Suppressor macrophage treated with lipopolysaccharide for 4 hours (primary cell): ENCODE measurements at regions not wholly inside any gene's neighbourhood (a gene's known extent, or its start where the extent isn't known, plus 50 kb on each side); places are given as distances from the start of the nearest gene placed in this dataset.

Experiments
- DNase-seq: peaks from one replicate; pipeline ENCODE4 v3.0.0-alpha.2; 2020

DNA sequence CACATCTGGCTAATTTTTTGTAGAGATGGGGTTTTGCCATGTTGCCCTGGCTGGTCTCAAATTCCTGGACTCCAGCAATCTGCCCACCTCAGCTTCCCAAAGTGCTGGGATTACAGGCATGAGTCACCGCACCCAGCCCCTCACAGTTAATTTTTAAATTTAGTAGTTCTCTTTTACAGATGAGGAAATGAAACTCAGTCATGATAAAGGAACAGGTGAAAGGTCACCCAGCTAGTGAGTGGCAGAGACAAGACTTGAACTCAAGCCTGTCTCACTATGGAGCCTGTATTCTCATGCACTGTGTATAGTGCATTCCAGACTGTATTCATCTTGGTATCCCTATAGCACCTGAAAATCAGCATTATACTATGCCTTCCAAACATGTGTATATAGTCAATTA is 77.1 kb upstream of the WSB1 start:
- peak; percentile 50 for DNase-seq

DNA sequence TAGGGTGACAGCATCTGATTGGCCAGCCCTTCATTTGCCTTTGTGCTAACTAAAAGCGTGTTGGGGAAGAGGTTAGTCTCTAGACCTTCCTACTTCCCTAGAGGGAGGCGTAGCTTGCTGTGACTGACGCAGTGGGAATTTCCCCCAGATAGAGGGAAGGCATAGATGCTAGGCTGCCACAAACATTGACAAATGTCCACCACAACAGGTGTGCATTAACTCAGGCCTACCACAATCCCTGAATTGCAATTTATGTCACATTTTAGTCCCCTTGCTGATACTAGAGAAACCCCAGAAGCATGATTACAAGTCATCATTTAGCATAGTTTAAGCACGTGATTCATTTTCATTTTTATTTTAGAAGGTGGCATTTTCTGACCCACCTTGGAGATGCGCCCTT is 76.3 kb upstream of the WSB1 start:
- peak; percentile 86 for DNase-seq

DNA sequence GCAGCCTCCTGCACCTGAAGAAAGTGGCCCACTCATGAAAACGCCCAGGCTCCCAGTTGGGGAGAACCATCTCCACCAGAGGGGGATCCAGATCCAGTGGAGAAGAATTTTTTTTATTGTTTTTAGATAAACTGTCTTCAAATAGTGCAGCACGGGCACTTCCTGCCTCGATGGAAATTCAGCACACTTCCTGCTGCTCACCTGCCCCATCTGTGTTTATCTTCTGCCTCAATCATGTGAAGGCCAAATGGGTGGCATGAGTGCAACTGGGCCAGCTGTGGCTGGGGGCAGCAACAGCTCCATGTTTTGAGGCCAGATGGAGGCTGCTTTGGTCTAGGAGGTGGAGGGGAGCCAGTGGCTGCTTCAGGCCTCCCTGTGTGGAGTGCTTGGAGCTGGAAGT is 75.9 kb upstream of the WSB1 start:
- no peak for DNase-seq

DNA sequence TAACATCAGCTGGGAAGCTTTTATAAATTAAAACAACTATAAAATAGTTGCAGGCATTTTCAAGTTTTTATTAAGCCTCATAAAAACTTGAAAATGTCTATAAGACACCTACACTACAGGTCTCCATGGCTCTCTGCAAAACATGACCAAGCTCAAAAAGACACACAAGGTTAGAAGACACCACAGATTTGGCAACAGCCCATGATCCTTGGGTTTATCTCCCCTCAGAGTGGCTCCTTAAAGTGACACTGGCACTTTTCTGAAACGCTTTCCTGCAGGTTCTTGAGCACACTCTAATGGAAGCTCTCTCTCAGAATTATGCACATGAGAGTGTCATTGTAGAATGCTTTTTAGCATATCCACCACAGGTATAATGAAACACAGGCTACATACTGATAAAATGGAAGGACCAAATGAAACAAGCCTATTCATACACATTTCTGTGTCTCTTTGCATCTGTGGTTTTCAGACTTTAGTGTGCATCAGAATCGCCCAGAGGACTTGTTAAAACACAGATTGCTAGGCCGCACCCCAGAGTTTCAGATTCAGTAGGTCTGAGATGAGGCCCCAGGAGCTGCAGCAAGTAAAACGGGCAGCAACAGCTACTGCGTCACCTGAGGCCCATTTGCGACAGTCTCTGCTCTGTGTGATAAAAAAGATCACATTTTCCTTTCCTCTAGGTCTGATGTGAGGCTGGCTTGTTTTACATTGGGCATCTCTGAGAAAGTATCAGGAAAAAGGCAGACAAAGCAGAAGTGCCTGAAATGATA is 75.0 kb upstream of the WSB1 start:
- DNase-seq, result no peak

DNA sequence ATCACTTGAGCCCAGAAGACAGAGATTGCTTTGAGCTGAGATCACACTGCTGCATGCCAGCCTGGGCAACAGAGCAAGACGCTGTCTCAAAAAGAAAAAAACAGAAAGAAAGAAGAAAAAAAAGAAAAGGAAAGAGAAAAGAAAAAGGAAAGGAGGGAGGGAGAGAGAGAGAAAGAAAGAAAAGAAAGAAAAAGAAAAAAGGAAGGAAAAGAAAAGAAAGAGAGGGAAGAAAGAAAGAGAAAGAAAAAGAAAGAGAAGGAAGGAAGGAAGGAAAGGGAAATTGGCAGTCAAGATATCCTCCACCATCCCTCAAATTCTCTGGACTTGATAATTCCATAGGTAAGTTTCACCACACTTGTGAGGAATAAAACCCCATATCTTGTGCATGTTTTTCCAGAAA is 71.4 kb upstream of the WSB1 start:
- no peak for DNase-seq

DNA sequence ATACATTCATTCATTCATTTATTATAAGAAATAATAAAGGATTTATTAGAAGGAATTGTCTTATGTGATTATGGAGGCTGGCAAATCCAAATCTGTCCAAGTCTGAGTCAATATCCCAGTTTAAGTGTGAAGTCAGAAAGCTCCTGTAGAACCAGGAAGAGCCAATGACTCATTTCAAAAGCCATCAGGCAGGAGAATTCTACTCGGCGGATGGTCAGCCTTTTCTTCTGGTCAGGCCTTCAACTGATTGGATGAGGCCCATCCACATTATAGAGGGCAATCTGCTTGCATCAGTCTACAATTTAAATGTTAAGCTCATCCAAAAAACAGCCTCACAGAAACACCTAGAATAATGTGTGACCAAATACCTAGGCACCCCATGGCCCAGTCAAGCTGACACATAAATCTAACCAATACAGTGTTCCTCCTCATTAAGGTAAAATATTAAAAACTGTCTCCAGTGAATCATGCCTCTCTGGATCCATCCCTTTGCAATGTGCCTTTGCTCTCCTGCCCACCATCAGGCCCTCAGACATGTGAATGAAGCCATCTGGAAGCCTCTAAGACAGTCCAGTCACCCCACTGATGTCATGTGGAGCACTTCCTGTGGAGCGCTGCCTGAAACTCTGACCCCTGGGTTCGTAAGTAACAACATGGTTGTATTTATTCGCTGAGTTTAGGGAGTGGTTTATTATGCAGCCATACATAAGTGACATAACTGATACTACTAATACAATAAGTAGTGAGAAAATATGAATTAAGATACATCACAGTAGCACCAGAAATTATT is 69.2 kb upstream of the WSB1 start:
- no peak for DNase-seq

DNA sequence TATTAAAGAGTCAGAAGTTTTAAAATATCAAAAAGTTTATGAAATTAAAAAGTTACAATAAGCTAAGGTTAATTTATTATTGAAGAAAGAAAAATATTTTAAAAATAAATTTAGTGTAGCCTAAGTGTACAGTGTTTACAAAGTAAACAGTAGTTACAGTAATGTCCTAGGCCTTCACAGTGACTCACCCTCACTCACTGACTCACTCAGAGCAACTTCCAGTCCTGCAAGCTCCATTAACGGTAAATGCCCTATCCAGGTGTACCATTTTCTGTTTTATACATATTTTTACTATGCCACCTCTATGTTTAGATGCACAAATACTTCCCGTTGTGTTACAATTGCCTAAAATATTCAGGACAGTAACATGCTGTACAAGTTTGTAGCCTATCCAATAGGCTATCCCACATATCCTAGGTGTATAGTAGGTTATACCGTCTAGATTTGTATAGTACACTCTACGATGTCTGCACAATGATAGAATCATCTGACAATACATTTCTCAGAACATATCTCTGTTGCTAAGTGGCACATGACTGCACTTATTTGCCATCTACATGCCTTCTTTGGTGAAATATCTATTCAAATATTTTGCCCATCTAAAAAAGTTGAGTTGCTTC is 67.2 kb upstream of the WSB1 start:
- no peak for DNase-seq

DNA sequence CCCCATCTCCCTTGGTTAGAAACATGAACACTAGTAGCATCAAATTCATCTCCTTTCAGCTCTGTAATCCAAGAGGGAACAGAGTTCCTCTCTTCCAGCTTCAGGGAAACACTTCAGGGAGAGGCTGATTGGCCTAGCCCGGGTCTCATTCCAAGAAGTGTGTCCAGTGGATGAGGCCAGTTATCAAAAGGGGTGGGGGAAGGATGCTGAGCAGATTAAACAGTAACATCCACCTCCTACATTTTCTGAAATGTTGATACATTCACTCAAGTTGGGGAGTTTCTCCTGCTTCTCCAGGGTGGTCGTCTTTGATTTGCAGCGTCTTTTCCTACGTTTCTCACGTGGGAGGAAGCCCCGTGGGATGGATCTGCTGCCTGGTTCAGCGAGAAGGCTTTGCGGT is 62.9 kb upstream of the WSB1 start:
- no peak for DNase-seq

DNA sequence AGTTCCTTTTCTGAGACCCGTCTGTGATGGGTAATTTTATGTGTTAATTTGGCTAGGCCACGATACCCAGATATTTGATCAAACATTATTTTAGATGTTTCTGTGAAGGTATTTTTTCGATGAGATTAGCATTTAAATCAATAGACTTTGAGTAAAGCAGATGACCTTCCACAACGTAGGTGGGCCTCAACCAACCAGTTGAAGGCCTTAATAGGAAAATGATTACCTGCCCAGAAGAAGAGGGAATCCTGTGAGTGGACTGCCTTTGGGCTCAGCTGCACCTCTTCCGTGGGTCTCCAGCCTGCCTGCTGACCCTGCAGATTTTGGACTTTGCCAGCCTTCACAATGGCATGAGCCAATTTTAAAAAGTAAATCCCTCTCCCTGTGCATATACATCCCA is 61.6 kb upstream of the WSB1 start:
- no peak for DNase-seq

DNA sequence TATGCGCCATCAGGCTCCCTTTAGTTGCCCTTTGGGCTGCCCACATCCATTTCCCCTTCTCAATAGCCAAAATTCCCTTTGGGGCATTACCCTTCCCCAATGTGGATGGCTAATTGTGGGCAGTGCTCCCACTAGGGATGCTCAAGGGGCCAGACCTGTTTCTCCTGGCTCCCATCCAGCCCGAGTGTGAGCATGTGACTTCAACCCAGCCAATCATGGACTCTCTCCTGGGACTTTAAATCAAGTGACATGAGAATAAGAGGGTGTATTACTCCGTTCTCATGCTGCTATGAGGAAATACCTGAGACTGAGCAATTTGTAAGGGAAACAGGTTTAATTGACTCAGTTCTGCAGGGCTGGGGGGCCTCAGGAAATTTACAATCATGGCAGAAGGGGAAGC is 60.9 kb upstream of the WSB1 start:
- DNase-seq, result no peak

DNA sequence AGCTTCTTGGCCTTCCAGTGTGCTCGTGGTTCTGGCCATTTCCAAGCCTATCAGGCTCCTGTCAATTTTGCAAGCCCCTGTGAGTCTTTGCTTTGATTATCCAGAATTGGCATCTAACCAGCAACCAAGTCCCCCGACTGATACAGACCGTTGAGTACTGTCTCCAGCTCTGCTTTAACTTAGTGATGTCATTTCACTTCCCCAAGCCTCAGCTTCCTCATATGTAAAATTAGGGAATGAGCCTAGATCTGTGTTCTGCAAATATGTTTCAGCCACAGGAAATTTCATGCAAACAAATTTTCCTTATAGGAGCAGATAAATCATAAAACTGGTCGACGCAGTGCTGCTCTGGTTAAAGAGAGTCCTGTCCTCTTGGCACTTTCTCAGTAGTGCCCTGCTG is 60.1 kb upstream of the WSB1 start:
- DNase-seq, result peak; percentile 67

DNA sequence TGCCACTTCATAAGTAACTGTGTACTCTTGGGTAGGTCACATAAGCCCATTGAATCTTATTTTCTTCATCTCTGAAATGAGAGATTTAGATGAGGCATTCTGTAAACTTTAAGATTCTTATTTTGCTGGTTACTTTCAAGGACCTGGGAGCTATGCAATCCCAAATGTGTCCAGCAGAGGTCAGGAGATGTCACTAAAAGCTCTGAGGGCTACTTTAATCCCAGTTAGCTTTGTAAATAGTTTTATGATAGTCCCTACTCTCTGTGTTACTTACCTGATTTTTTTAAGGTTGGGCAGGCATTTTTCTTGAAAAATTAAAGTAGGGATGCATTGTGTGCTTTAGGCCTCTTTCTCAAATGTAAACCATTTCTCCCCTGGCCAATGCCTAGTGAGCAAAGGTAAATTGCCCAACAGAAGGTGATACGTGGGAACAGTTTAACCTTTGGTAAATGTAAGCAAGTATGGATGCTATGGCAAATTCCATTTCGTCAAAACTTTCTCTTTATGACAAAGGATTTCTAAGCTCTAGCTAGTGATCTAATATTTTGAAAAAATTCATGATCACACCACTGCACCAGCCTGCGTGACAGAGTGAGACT is 57.1 kb upstream of the WSB1 start:
- peak; percentile 88 for DNase-seq

DNA sequence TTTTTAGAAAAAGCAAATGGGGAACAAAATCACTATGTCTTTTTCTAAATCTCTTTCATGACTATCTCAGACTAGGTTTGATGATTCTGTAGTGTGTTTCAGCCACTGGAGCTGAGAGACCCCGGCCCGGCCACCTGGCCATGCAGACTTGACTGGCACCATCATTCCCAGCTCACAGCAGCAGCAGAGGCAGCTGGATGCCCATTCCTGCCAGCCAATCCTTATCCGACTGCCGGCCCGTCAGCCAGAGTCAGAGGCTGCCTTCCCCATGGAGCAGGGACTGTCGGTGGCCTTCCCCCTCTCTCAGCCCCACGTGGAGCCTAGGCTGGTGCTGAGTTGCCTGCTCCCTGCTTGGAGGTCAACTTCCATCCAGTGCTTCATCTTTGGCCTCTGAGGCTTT is 56.0 kb upstream of the WSB1 start:
- DNase-seq, result no peak

DNA sequence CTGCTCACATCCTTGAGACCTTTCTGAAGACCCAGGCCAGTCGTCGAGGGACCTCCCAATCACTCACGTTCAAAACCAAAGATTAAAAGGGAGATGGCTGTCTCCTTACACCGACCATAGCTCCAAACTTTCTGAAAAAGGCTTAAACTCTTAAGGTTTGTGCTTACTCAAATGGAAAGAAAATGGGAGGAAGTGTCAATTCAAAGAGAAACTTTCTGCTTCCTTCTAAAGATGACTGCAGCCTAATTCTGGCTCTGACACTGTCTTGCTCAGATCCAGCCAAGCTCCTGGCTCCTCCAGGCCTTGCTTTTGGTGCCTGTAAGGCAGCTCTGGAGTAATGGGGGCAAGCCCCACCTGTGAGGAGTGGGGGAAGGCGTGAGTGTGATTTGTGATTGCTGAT is 54.9 kb upstream of the WSB1 start:
- DNase-seq, result peak; percentile 89

DNA sequence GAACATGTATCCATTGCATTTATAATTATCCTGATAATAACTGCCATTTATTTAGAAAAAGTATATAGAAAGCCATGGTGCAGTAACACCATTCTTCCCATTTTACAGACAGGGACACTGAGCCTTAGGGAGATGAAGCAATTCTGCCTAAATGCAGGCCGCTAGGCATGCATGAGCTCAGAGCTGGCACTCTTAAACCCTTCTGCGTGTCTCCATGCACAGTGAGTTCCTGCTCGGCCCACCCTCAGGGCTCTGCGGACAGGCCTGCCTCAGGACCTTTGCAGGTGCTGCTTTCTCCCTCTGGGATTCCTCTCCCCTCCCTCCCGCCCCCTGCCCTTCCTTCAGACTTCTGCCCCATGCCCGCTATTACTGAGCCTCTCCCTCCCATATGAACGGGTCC is 54.3 kb upstream of the WSB1 start:
- DNase-seq, result no peak

DNA sequence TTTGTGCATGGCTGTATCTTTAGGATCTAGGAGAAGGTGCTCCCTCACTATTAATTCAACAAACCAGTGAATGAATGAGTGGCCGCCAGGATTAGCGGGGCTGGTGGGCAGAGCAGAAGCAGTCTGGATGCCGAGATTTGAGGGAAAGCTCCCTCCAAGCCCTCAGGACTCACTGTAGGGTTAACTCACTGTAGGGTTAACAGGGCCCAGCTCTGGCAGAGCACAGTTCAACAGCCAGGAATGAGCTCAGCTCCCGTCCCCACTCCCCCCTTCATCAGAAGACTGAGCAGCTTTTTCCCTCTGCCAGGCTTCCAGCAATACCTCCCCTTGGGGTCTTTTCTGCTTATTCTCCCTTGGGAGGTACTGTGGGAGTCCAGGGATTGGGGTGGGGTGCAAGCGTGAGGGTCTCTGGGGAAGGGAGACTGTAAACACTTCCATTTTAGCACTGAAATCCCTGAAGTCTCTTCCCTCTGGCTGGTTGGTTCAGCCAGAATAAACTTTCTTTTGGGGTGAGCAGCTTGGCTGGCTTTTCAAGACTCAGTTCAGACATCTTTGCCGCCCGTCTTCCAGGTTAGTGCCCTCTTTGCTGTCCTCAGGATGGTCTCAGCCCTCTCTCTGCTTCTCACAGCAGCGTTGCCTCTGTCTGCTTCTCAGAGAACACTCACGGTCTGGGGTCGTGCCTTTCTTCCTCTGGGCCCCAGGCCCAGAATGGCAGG is 53.7 kb upstream of the WSB1 start:
- no peak for DNase-seq

DNA sequence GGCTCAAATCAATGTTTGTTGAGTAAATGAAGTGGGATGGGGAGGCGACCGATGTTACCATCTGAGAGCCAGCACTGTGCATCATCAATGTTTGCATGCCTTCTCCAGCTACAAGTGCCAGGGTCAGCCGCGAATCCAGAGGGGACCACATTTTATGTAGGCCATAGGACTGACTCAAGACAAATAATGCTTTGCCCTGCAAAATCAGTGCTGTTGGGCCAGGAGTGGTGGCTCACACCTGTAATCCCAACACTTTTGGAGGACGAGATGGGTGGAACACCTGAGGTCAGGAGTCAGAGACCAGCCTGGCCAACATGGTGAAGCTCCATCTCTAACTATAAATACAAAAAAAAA is 53.1 kb upstream of the WSB1 start:
- DNase-seq, result no peak

DNA sequence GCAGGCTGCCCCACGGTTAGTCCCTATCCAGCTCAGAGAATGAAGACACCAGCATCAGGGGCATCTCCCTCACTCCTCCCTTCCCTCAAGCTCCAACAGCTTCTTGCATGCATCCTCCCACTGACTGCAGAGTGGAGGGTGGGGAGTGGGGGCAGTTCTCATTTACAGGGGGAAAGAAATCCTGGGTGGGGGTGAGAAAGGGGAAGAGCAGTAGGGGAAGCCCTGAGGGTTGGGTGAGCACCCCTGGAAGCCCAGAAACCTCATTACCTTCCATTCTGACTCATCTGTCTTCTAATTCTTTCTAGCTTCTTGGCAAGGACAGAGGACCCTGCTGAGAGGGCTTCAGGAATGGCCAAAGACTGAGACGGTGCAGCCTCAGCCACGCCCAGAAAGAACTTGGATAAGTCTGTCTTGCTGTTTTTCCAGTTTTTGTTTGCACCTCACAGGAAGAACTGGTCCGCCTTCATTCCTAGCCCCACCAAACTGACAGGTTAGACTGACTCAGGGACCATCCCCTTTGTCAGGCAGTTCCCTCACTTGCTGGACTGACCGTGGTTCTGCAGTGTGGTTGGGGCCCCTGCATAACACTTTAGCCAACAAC is 52.5 kb upstream of the WSB1 start:
- no peak for DNase-seq

DNA sequence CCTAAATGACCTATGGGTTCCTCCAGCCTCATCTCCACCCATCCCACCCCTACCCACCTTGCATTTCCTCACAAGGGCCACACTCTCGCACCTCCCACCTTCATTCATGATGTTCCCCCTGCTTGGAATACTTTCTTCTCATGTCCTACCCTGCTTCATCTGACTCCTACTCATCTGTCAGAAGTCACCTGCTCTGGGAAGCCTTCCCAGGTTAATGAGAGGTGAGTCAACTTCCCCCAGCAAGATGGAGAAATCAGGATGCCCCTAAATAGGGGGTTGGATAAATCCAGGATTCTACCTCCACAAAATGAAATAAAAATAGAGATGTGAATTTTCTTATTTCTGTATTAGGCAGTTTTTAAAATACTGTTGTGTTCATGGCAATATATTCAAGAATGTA is 51.0 kb upstream of the WSB1 start:
- no peak for DNase-seq

DNA sequence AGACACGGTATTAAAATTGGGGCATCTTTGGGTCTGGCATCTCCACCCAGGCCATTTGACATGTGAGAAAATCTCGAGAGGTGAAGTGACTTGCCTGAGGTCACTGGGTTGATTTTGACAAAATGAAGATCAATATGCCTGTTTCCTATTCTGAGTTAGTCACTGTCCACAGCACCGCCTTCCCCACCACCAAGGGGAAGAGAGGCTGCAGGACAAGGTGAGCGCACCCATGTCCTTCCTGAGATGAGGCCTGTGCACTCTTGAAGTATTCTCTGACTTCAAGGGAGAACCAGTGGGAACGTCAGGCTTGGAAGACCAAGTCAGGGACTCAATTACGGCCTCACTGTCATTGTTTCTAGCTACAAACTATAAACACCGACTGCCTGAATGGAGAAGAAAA is 49.9 kb upstream of the WSB1 start:
- no peak for DNase-seq
